Naive thymus-derived CD4-positive, alpha-beta T cell (primary cell): ENCODE measurements at regions not wholly inside any gene's neighbourhood (a gene's known extent, or its start where the extent isn't known, plus 50 kb on each side); places are given as distances from the start of the nearest gene placed in this dataset.

Experiments
- ATAC-seq: fragments of 150-1000 bp; cut with Tn5 transposase; 2 replicates; pipeline ENCODE4 v1.10.0; 2021; ENCODE audit warnings: mild to moderate bottlenecking, moderate library complexity
- CTCF ChIA-PET: fragments of 350-600 bp; sonication (Branson Sonifier 250); formaldehyde crosslinking; loops from one replicate; lab custom pipeline; 2021; ENCODE audit warnings: antibody characterized with exemption; lab: Charles Lee
- POLR2A ChIA-PET: fragments of 350-600 bp; sonication (Branson Sonifier 250); formaldehyde crosslinking; loops from one replicate; lab custom pipeline; 2021; ENCODE audit warnings: antibody characterized with exemption, inconsistent platforms; lab: Charles Lee
- DNase-seq, 9 donors: peaks; one replicate each; pipeline versions ENCODE4 v3.0.0 to v3.0.0-alpha.2; 2020 to 2022; ENCODE audit warnings: mixed read lengths in 1 of 9
- H3K27ac ChIP-seq: one replicate; pipeline ENCODE4 v1.7.0; 2013; ENCODE audit warnings: mild to moderate bottlenecking, low read depth, low read length, moderate library complexity
- H3K27me3 ChIP-seq, 2 donors: one replicate each; pipeline ENCODE4 v1.7.0; 2013; ENCODE audit warnings: low read length in 2 of 2, mild to moderate bottlenecking in 2 of 2, moderate library complexity in 2 of 2; ENCODE audit not compliant: control insufficient read depth in 2 of 2, insufficient read depth in 2 of 2
- H3K36me3 ChIP-seq, 3 experiments: 1 replicate in 2 of 3; 2 replicates in 1 of 3; pipeline ENCODE4 v1.7.0; 2013; ENCODE audit warnings: low read length in 3 of 3, mild to moderate bottlenecking in 3 of 3, moderate library complexity in 1 of 3; ENCODE audit not compliant: insufficient read depth in 3 of 3, control insufficient read depth in 2 of 3
- H3K4me1 ChIP-seq, 2 donors: one replicate each; pipeline ENCODE4 v1.7.0; 2013; ENCODE audit warnings: low read length in 2 of 2, mild to moderate bottlenecking in 2 of 2, moderate library complexity in 1 of 2; ENCODE audit not compliant: control insufficient read depth in 2 of 2, insufficient read depth in 2 of 2
- H3K4me3 ChIP-seq: 2 replicates; pipeline ENCODE4 v1.7.0; 2013; ENCODE audit warnings: mild to moderate bottlenecking, low read length
- H3K9me3 ChIP-seq, 3 experiments: 1 replicate in 2 of 3; 2 replicates in 1 of 3; pipeline ENCODE4 v1.7.0; 2013; ENCODE audit warnings: low read length in 3 of 3; ENCODE audit not compliant: control insufficient read depth in 2 of 3
- H3K27ac Mint-ChIP-seq, 9 donors: one replicate each; pipeline ENCODE4 v1.8.0; 2020 to 2022; ENCODE audit warnings: mixed read lengths in 9 of 9, mild to moderate bottlenecking in 8 of 9, moderate library complexity in 5 of 9, inconsistent platforms in 2 of 9
- H3K27me3 Mint-ChIP-seq, 5 donors: one replicate each; pipeline ENCODE4 v1.8.0; 2021 to 2022; ENCODE audit warnings: mixed read lengths in 5 of 5, mild to moderate bottlenecking in 1 of 5
- H3K36me3 Mint-ChIP-seq, 5 donors: one replicate each; pipeline ENCODE4 v1.8.0; 2020 to 2022; ENCODE audit warnings: mixed read lengths in 5 of 5, mild to moderate bottlenecking in 3 of 5, inconsistent platforms in 1 of 5
- H3K4me1 Mint-ChIP-seq, 7 donors: one replicate each; pipeline ENCODE4 v1.8.0; 2020 to 2022; ENCODE audit warnings: mixed read lengths in 7 of 7, mild to moderate bottlenecking in 3 of 7, inconsistent platforms in 1 of 7
- H3K4me3 Mint-ChIP-seq, 10 donors: one replicate each; pipeline ENCODE4 v1.8.0; 2020 to 2022; ENCODE audit warnings: mild to moderate bottlenecking in 10 of 10, mixed read lengths in 10 of 10, moderate library complexity in 6 of 10, inconsistent platforms in 2 of 10
- H3K9me3 Mint-ChIP-seq, 11 donors: one replicate each; pipeline ENCODE4 v1.8.0; 2020 to 2022; ENCODE audit warnings: mixed read lengths in 11 of 11, mild to moderate bottlenecking in 4 of 11, inconsistent platforms in 1 of 11, moderate library complexity in 1 of 11
- intact Hi-C, 2 donors: fragments of 100-400 bp; cut with micrococcal nuclease; formaldehyde crosslinking; loops; one replicate each; pipeline ENCODE4 v1.15.1; 2023

DNA sequence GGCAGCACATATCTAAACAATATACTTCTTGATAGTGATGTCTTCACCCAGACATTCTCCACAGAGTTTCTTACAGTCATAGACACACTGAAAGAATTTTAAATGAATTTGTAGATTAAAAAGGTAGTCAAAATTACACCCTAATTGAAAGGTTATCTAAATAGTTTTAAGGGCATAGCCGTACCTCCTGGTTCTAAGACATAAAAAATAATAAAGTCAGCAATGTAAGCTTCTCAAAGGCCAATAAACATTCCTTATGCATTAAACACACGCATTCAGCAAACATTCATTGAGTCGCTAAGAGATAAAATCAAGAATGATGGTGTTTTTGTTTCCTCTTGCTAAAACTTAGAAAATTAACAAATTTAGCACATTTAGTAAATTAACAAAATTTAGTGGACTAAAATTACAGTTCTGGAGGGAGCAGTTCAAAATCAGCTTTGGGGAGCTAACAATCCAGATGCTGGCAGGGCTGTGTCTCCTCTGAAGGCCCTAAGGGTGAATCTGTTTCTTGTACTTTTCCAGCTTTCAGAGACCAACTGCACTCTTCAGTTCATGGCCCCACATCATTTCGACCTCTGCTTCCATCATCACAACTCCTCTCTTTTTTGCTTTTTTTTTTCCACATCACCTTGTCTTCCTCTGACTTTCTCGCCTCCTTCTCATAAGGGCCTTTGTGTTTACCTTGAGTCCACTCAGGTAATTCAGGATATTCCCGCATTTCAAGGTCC, 516.5 kb downstream of the DNAH5 start:
- no peak overlapping the region for H3K4me3 ChIP-seq
- peaks cover 0 to 19% (median 7%) of the 10 kb centered on the region in 11 donors for H3K9me3 Mint-ChIP-seq
- H3K4me1 ChIP-seq = no peaks in the 10 kb centered on the region
- H3K27me3 ChIP-seq = no peaks in the 10 kb centered on the region
- ChIA-PET POLR2A (no interaction called here), CTCF (no interaction called here)
- no peaks in the 10 kb centered on the region for H3K9me3 ChIP-seq
- no peak overlapping the region for H3K4me3 Mint-ChIP-seq
- ATAC-seq = no peak
- H3K4me1 Mint-ChIP-seq = no peaks in the 10 kb centered on the region
- H3K27me3 Mint-ChIP-seq = no peaks in the 10 kb centered on the region
- H3K36me3 Mint-ChIP-seq = no peaks in the 10 kb centered on the region
- intact Hi-C loops = no loop called here
- H3K27ac Mint-ChIP-seq = no peak overlapping the region
- DNase-seq = no peak
- no peak overlapping the region for H3K27ac ChIP-seq
- no peaks in the 10 kb centered on the region for H3K36me3 ChIP-seq

DNA sequence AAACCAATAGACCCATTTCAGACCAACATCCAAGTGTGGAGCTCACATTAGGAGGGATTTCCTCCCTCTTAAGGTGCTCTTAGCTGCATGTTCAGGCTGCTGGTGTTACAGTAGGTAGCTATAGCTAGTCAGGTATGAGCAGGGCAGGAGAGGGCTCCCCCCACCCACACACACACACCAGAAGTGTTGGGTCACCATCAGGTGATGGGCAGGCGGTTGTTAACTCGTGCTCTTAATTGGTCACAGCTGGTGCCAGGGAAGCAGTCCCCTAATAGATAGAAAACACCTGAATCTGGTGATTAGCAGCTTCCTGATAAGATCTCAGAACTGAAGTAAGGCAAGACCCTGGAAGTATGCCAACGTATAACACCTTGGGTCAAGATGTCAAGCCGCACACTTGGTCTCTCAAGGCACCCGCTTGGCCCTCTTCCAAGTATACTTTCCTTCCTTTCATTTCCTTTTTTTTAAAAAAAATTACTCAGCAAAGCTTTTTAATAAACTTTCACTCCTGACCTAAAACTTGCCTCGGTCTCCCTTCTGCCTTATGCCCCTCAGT, 532.4 kb downstream of the DNAH5 start:
- Mint-ChIP-seq H3K27me3 (no peaks in the 10 kb centered on the region), H3K36me3 (no peaks in the 10 kb centered on the region), H3K4me3 (no peak overlapping the region), H3K9me3 (peaks cover 2 to 18% (median 8%) of the 10 kb centered on the region in 11 donors), H3K4me1 (no peaks in the 10 kb centered on the region), H3K27ac (no peak overlapping the region)
- ATAC-seq (no peak), DNase-seq (no peak)
- POLR2A ChIA-PET = no interaction called here
- Histone ChIP-seq H3K27ac (no peak overlapping the region), H3K27me3 (no peaks in the 10 kb centered on the region), H3K4me3 (no peak overlapping the region), H3K4me1 (no peaks in the 10 kb centered on the region), H3K36me3 (no peaks in the 10 kb centered on the region), H3K9me3 (no peaks in the 10 kb centered on the region)
- intact Hi-C loops = no loop called here
- CTCF ChIA-PET = no interaction called here

DNA sequence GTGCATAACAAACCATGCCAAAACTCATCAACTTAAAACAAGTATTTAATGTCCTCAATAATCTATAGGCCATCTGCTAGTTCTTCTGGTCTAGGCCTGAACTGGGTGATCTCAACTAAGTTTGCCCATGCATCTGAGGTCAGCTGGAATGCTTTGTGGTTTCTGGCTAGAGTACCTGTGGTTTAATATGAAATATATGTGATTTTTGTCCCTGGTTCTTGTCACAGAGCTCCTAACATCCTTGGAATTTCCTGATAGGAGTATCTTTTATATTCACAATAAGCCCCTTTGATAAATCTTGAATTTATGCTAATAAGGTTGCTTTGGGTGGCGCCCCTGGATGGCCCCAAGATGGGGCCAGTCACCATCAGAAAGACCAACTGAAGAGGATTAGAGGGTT, 535.9 kb downstream of the DNAH5 start:
- ChIA-PET CTCF (no interaction called here), POLR2A (no interaction called here)
- Histone ChIP-seq H3K36me3 (no peaks in the 10 kb centered on the region), H3K4me1 (no peaks in the 10 kb centered on the region), H3K27ac (no peak overlapping the region), H3K9me3 (no peaks in the 10 kb centered on the region), H3K4me3 (no peak overlapping the region), H3K27me3 (no peaks in the 10 kb centered on the region)
- Mint-ChIP-seq H3K9me3 (peaks cover 0 to 18% (median 8%) of the 10 kb centered on the region in 11 donors), H3K27ac (no peak overlapping the region), H3K36me3 (no peaks in the 10 kb centered on the region), H3K27me3 (no peaks in the 10 kb centered on the region), H3K4me3 (no peak overlapping the region), H3K4me1 (peaks cover 0 to 2% (median 0%) of the 10 kb centered on the region in 7 donors)
- ATAC-seq = no peak
- no peak for DNase-seq
- intact Hi-C loops = no loop called here

DNA sequence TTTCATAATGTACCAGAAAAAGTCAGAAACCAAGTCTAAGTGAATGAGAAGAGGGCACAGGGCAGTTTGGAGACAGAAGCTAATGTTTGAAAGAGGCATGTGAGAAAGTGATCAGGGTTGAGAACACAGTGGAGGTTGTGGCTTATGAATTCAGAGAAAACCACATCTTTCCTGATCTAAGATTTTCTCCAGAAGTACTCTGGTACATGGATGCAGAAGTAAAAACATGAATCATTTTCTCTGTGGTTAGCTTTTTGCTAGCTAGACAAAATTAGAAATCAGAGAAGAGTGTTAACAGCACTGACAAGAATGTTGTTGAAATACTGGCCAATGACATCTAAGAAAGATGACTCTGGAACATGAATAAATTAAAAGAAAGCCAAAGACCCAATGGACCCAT, 541.1 kb downstream of the DNAH5 start:
- Mint-ChIP-seq H3K9me3 (peaks cover 0 to 28% (median 9%) of the 10 kb centered on the region in 11 donors), H3K27me3 (no peaks in the 10 kb centered on the region), H3K36me3 (no peaks in the 10 kb centered on the region), H3K4me3 (no peak overlapping the region), H3K27ac (no peak overlapping the region), H3K4me1 (peaks cover 0 to 2% (median 0%) of the 10 kb centered on the region in 7 donors)
- DNase-seq (no peak), ATAC-seq (no peak)
- ChIA-PET CTCF (no interaction called here), POLR2A (no interaction called here)
- Histone ChIP-seq H3K36me3 (no peaks in the 10 kb centered on the region), H3K27ac (no peak overlapping the region), H3K9me3 (no peaks in the 10 kb centered on the region), H3K4me1 (no peaks in the 10 kb centered on the region), H3K4me3 (no peak overlapping the region), H3K27me3 (no peaks in the 10 kb centered on the region)
- intact Hi-C loops = no loop called here

DNA sequence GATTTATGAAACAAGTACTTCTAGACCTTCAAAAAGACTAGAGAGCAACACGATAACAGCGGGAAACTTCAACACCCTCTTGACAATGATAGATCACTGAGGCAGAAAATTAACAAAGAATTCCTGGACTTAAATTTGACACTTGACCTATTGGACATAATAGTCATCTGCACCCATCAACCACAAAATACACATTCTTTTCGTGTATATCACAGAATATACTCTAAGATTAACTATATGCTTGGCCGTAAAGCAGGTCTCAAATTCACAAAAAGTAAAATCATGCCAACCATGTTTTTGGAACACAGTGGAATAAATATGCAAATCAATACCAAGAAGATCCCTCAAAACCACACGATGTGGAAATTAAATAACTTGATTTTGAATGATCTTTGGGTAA, 559.4 kb downstream of the DNAH5 start:
- Histone ChIP-seq H3K4me3 (no peak overlapping the region), H3K36me3 (no peaks in the 10 kb centered on the region), H3K4me1 (no peaks in the 10 kb centered on the region), H3K27me3 (no peaks in the 10 kb centered on the region), H3K9me3 (peaks cover 0 to 7% (median 0%) of the 10 kb centered on the region in 3 experiments), H3K27ac (no peak overlapping the region)
- H3K4me1 Mint-ChIP-seq = no peaks in the 10 kb centered on the region
- H3K4me3 Mint-ChIP-seq = no peak overlapping the region
- H3K27me3 Mint-ChIP-seq = no peaks in the 10 kb centered on the region
- intact Hi-C loops = no loop called here
- H3K27ac Mint-ChIP-seq = no peak overlapping the region
- CTCF ChIA-PET = no interaction called here
- ATAC-seq (no peak), DNase-seq (no peak)
- POLR2A ChIA-PET = no interaction called here
- H3K9me3 Mint-ChIP-seq = peaks cover 2 to 66% (median 18%) of the 10 kb centered on the region in 11 donors
- peaks cover 0 to 5% (median 0%) of the 10 kb centered on the region in 5 donors for H3K36me3 Mint-ChIP-seq

DNA sequence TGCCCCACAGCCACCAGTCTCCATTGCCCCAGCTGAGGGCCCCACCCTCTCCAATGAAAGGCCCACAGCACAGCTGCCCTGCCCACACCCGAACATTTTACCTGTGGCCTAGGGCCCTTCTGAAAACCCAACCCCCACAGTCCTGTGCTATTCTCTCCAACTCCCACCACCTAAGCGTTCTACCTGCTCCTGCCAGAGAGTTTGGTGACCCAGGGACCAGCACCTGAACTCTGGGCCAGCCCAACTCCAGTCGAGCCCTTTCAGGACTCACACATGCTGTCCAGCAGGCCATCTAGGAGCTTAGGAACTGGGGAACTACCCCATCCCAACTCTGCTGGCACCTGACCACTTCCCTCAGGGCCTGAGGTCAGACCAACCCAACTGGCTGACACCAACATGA, 562.3 kb downstream of the DNAH5 start:
- no peak overlapping the region for H3K27ac Mint-ChIP-seq
- no peak overlapping the region for H3K4me3 ChIP-seq
- no peaks in the 10 kb centered on the region for H3K4me1 Mint-ChIP-seq
- no peaks in the 10 kb centered on the region for H3K4me1 ChIP-seq
- H3K9me3 Mint-ChIP-seq = peaks cover 1 to 53% (median 13%) of the 10 kb centered on the region in 11 donors
- intact Hi-C loops = no loop called here
- no peaks in the 10 kb centered on the region for H3K27me3 ChIP-seq
- peaks cover 0 to 3% (median 0%) of the 10 kb centered on the region in 3 experiments for H3K9me3 ChIP-seq
- ChIA-PET CTCF (no interaction called here), POLR2A (no interaction called here)
- no peaks in the 10 kb centered on the region for H3K36me3 ChIP-seq
- ATAC-seq (no peak), DNase-seq (no peak)
- no peak overlapping the region for H3K27ac ChIP-seq
- H3K4me3 Mint-ChIP-seq = no peak overlapping the region
- no peaks in the 10 kb centered on the region for H3K27me3 Mint-ChIP-seq
- no peaks in the 10 kb centered on the region for H3K36me3 Mint-ChIP-seq

DNA sequence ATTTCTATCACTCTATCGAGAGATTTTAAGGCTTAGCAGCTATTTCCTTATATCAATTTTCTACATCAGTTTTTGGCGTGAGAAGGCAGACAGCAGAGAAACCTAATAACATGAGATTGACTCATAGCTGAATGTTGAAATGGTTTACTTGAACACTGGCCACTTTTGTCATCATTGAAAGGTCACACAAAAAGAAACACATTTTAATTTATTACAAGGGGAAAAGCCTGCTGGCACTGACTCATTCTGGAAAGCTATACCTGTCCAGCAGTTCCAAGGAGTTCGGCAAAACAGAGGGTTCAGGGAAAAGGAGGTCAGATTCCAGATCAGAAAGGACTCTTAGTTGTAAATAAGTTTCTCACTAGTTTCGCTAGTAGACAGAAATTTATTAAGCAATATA, 566.4 kb downstream of the DNAH5 start:
- no peaks in the 10 kb centered on the region for H3K27me3 Mint-ChIP-seq
- ATAC-seq (no peak), DNase-seq (no peak)
- ChIA-PET POLR2A (interaction anchor here (0.7 kb wide), 1 partner anchor 90 kb away, joined by 3 read pairs; no protein-coding TSS in a partner anchor), CTCF (no interaction called here)
- intact Hi-C loops = no loop called here
- no peaks in the 10 kb centered on the region for H3K36me3 ChIP-seq
- H3K4me1 Mint-ChIP-seq = no peaks in the 10 kb centered on the region
- no peak overlapping the region for H3K27ac Mint-ChIP-seq
- H3K9me3 ChIP-seq = peaks cover 0 to 3% (median 0%) of the 10 kb centered on the region in 3 experiments
- peaks cover 0 to 21% (median 5%) of the 10 kb centered on the region in 11 donors for H3K9me3 Mint-ChIP-seq
- no peaks in the 10 kb centered on the region for H3K36me3 Mint-ChIP-seq
- H3K4me3 Mint-ChIP-seq = no peak overlapping the region
- no peaks in the 10 kb centered on the region for H3K4me1 ChIP-seq
- no peak overlapping the region for H3K27ac ChIP-seq
- H3K27me3 ChIP-seq = no peaks in the 10 kb centered on the region
- H3K4me3 ChIP-seq = no peak overlapping the region
